Endodermal cell (in vitro differentiated cells): ENCODE measurements at regions not wholly inside any gene's neighbourhood (a gene's known extent, or its start where the extent isn't known, plus 50 kb on each side); places are given as distances from the start of the nearest gene placed in this dataset.
"Not testable (repeated sequence)": the region's sequence is repeated elsewhere in the genome, so short reads cannot be mapped to it uniquely, and the experiment has no call there.

Experiments used
- DNase-seq: peaks from one replicate; pipeline ENCODE4 v3.0.0-alpha.2; 2017
- H3K27ac ChIP-seq: 2 replicates; pipeline ENCODE4 v1.5.1; 2013; ENCODE audit warnings: mild to moderate bottlenecking, low read depth, low read length, moderate library complexity
- H3K27me3 ChIP-seq: 2 replicates; pipeline ENCODE4 v1.6.1; 2013; ENCODE audit warnings: mild to moderate bottlenecking, low read length, moderate library complexity; ENCODE audit not compliant: insufficient read depth, control insufficient read depth, poor library complexity, severe bottlenecking
- H3K36me3 ChIP-seq: 2 replicates; pipeline ENCODE4 v1.7.0; 2013; ENCODE audit warnings: mild to moderate bottlenecking, low read length, moderate library complexity; ENCODE audit not compliant: control insufficient read depth, insufficient read depth
- H3K4me1 ChIP-seq: one replicate; pipeline ENCODE4 v1.7.0; 2013; ENCODE audit warnings: low read length; ENCODE audit not compliant: control insufficient read depth, insufficient read depth
- H3K4me3 ChIP-seq: 2 replicates; pipeline ENCODE4 v1.5.1; 2013; ENCODE audit warnings: mild to moderate bottlenecking, low read length, moderate library complexity
- H3K9ac ChIP-seq: 2 replicates; pipeline ENCODE4 v1.6.1; 2013; ENCODE audit warnings: mild to moderate bottlenecking, low read length, moderate library complexity; ENCODE audit not compliant: poor library complexity, severe bottlenecking; ENCODE audit errors: extremely low read depth
- H3K9me3 ChIP-seq: 2 replicates; pipeline ENCODE4 v1.6.1; 2013; ENCODE audit warnings: mild to moderate bottlenecking, low read length, moderate library complexity; ENCODE audit not compliant: control insufficient read depth
- H3K27ac Mint-ChIP-seq: 2 replicates; pipeline ENCODE4 v1.8.0; 2020; ENCODE audit warnings: mixed read lengths
- H3K27me3 Mint-ChIP-seq: 2 replicates; pipeline ENCODE4 v1.8.0; 2021; ENCODE audit warnings: mild to moderate bottlenecking, mixed read lengths; ENCODE audit not compliant: insufficient read depth
- H3K36me3 Mint-ChIP-seq: 2 replicates; pipeline ENCODE4 v1.8.0; 2020; ENCODE audit warnings: low read depth, mixed read lengths
- H3K4me1 Mint-ChIP-seq: 2 replicates; pipeline ENCODE4 v1.8.0; 2020; ENCODE audit warnings: mixed read lengths
- H3K4me3 Mint-ChIP-seq: 2 replicates; pipeline ENCODE4 v1.8.0; 2020; ENCODE audit warnings: mild to moderate bottlenecking, moderate library complexity, mixed read lengths
- H3K9me3 Mint-ChIP-seq: 2 replicates; pipeline ENCODE4 v1.8.0; 2020; ENCODE audit warnings: mild to moderate bottlenecking, mixed read lengths
- CTCF ChIP-seq: fragments of 200-600 bp; sonication (generic); conservative IDR thresholded peaks from 2 replicates; pipeline ENCODE4 v1.5.0; 2021; ENCODE audit warnings: antibody characterized with exemption, mild to moderate bottlenecking
- WGBS, 2 experiments: methylation state at CpG; one replicate each; pipeline versions ENCODE4 v1.1.5 to v1.1.7; 2013; ENCODE audit warnings: missing lambda C conversion rate in 2 of 2, mixed read lengths in 1 of 2; ENCODE audit not compliant: insufficient coverage in 1 of 2, insufficient read length in 1 of 2; 5-methylcytosine and 5-hydroxymethylcytosine counted together

GRCh38 chr1:224053456-224053855, 60.5 kb upstream of the FBXO28 start:
- Mint-ChIP-seq H3K9me3 (no peaks in the 10 kb centered on the region), H3K27me3 (no peaks in the 10 kb centered on the region), H3K4me1 (no peaks in the 10 kb centered on the region), H3K36me3 (peaks cover 2% of the 10 kb centered on the region), H3K27ac (no peak overlapping the region), H3K4me3 (no peak overlapping the region)
- no peak for DNase-seq
- Histone ChIP-seq H3K9ac (no peak overlapping the region), H3K36me3 (no peaks in the 10 kb centered on the region), H3K27me3 (no peaks in the 10 kb centered on the region), H3K4me1 (no peaks in the 10 kb centered on the region), H3K27ac (no peak overlapping the region), H3K9me3 (peaks cover 9% of the 10 kb centered on the region), H3K4me3 (no peak overlapping the region)
- no peak for TF ChIP-seq CTCF
- 66 to 69% methylated on average over 4 to 5 of the region's 5 CpGs for WGBS, 2 experiments

- no peak overlapping the region for H3K4me3 Mint-ChIP-seq
- 87 to 90% methylated on average over 1 to 3 of the region's 3 CpGs for WGBS, 2 experiments
- no peak overlapping the region for H3K27ac Mint-ChIP-seq
- peaks cover 2% of the 10 kb centered on the region for H3K36me3 Mint-ChIP-seq
- no peaks in the 10 kb centered on the region for H3K36me3 ChIP-seq
- H3K9me3 Mint-ChIP-seq = no peaks in the 10 kb centered on the region
- no peaks in the 10 kb centered on the region for H3K27me3 Mint-ChIP-seq
- no peak overlapping the region for H3K9ac ChIP-seq
- H3K4me1 Mint-ChIP-seq = no peaks in the 10 kb centered on the region
- no peak for DNase-seq
- TF ChIP-seq CTCF = no peak
- no peaks in the 10 kb centered on the region for H3K4me1 ChIP-seq
- H3K27me3 ChIP-seq = no peaks in the 10 kb centered on the region
- no peak overlapping the region for H3K27ac ChIP-seq
- H3K9me3 ChIP-seq = peaks cover 9% of the 10 kb centered on the region
- H3K4me3 ChIP-seq = no peak overlapping the region
Observed at GRCh38 chr1:224052772-224053171, 61.1 kb upstream of the FBXO28 start.

- H3K9me3 Mint-ChIP-seq, H3K4me1 ChIP-seq, H3K27ac Mint-ChIP-seq, H3K4me1 Mint-ChIP-seq, H3K9ac ChIP-seq, H3K9me3 ChIP-seq, H3K4me3 Mint-ChIP-seq, H3K36me3 ChIP-seq, H3K36me3 Mint-ChIP-seq, H3K27ac ChIP-seq, H3K27me3 ChIP-seq, DNase-seq, H3K4me3 ChIP-seq, H3K27me3 Mint-ChIP-seq: not testable (repeated sequence)
- WGBS, 2 experiments = 78 to 83% methylated on average over 1 to 5 of the region's 5 CpGs
Observed at GRCh38 chr1:224051782-224052181, 62.1 kb upstream of the FBXO28 start.

- no peak for TF ChIP-seq CTCF
- no peaks in the 10 kb centered on the region for H3K36me3 ChIP-seq
- peaks cover 1% of the 10 kb centered on the region for H3K9me3 Mint-ChIP-seq
- peaks cover 2% of the 10 kb centered on the region for H3K36me3 Mint-ChIP-seq
- no peaks in the 10 kb centered on the region for H3K27me3 Mint-ChIP-seq
- peaks cover 9% of the 10 kb centered on the region for H3K9me3 ChIP-seq
- DNase-seq = no peak
- no peak overlapping the region for H3K27ac ChIP-seq
- H3K4me1 ChIP-seq = no peaks in the 10 kb centered on the region
- H3K9ac ChIP-seq = no peak overlapping the region
- H3K4me3 Mint-ChIP-seq = no peak overlapping the region
- H3K4me3 ChIP-seq = no peak overlapping the region
- no peaks in the 10 kb centered on the region for H3K27me3 ChIP-seq
- no peaks in the 10 kb centered on the region for H3K4me1 Mint-ChIP-seq
- no peak overlapping the region for H3K27ac Mint-ChIP-seq
Observed at GRCh38 chr1:224051086-224051406, 62.9 kb upstream of the FBXO28 start.
